ENCODE measurements at regions not wholly inside any gene's neighbourhood (a gene's known extent, or its start where the extent isn't known, plus 50 kb on each side); places are given as distances from the start of the nearest gene placed in this dataset.
"Not testable (repeated sequence)": the region's sequence is repeated elsewhere in the genome, so short reads cannot be mapped to it uniquely, and the experiment has no call there.

DNA sequence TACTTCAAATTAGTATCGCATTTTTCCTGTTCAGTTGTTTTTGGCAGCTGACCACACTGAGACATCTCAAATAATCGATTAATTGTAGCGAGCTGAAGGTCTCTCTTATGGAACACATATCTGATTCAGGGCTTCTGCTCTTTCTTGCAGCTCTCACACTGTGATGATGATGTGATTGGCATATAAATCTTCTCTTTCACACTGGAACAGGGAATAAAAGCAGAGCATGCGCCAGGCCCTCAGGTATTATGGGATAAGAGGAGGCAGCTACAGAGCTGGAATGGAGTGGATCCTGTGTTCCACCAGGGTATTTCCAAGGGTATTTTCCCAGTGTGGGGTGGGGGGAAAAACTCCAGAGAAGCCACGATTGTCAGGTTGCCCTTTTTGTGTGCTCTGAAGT, 265.4 kb upstream of the CASK start:
- Histone ChIP-seq H3K27ac (no peak overlapping the region), H3K4me3 (no peak overlapping the region), H3K4me1 (no peaks in the 10 kb centered on the region), H3K27me3 (no peaks in the 10 kb centered on the region), H3K9me3 (no peaks in the 10 kb centered on the region), H3K36me3 (ENCODE audit: low read depth, missing control alignments) (no peaks in the 10 kb centered on the region)
- TF ChIP-seq, protein P1, sequence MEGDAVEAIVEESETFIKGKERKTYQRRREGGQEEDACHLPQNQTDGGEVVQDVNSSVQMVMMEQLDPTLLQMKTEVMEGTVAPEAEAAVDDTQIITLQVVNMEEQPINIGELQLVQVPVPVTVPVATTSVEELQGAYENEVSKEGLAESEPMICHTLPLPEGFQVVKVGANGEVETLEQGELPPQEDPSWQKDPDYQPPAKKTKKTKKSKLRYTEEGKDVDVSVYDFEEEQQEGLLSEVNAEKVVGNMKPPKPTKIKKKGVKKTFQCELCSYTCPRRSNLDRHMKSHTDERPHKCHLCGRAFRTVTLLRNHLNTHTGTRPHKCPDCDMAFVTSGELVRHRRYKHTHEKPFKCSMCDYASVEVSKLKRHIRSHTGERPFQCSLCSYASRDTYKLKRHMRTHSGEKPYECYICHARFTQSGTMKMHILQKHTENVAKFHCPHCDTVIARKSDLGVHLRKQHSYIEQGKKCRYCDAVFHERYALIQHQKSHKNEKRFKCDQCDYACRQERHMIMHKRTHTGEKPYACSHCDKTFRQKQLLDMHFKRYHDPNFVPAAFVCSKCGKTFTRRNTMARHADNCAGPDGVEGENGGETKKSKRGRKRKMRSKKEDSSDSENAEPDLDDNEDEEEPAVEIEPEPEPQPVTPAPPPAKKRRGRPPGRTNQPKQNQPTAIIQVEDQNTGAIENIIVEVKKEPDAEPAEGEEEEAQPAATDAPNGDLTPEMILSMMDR (IDR thresholded peaks at IDR 0.05) = no peak
- TF ChIP-seq POLR2A (IDR thresholded peaks at IDR 0.05) = no peak
- WGBS, 2 donors = 59 to 65% methylated on average over 5 of the region's 5 CpGs
- intact Hi-C loops (cut with DNase I; ENCODE audit: low total_unique reads) = no loop called here
- no peak for DNase-seq

DNA sequence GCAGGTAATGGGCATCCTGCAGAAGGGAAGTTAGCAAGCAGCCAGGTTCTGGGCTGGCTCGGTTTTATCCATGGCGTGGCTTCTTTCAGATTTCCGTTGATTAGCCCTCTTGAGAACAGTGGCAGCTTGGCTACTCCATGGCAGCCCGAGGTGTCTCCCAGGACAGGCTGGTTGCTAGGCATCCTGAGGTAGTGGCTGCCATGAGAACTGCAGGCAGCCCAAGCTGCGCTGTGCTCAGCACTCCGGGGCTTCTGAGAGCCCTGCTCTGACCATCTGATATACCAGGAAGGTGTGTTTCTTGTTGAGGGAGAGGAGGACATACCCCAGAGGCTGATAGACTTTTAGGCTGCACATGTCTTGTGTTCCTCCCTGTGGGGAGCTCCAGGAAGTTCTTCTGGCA, 253.4 kb upstream of the CASK start:
- H3K27ac ChIP-seq = no peak overlapping the region
- no peaks in the 10 kb centered on the region for H3K27me3 ChIP-seq
- no peaks in the 10 kb centered on the region for H3K36me3 ChIP-seq (ENCODE audit: low read depth, missing control alignments)
- TF ChIP-seq, protein P1 (IDR thresholded peaks at IDR 0.05) = no peak
- no peaks in the 10 kb centered on the region for H3K4me1 ChIP-seq
- intact Hi-C loops (cut with DNase I; ENCODE audit: low total_unique reads) = no loop called here
- 81 to 91% methylated on average over 3 to 5 of the region's 6 CpGs for WGBS, 2 donors
- no peak overlapping the region for H3K4me3 ChIP-seq
- DNase-seq = no peak
- H3K9me3 ChIP-seq = no peaks in the 10 kb centered on the region

GRCh38 chrX:42175843-42176242, 252.5 kb upstream of the CASK start:
- no peaks in the 10 kb centered on the region for H3K36me3 ChIP-seq (ENCODE audit: low read depth, missing control alignments)
- TF ChIP-seq POLR2A (IDR thresholded peaks at IDR 0.05) = no peak
- TF ChIP-seq, protein P1 (IDR thresholded peaks at IDR 0.05) = no peak
- DNase-seq = no peak
- H3K27ac ChIP-seq = no peak overlapping the region
- H3K27me3 ChIP-seq = no peaks in the 10 kb centered on the region
- no peaks in the 10 kb centered on the region for H3K4me1 ChIP-seq
- 67 to 100% methylated on average over 1 to 2 of the region's 2 CpGs for WGBS, 2 donors
- H3K4me3 ChIP-seq = no peak overlapping the region
- no peaks in the 10 kb centered on the region for H3K9me3 ChIP-seq
- intact Hi-C loops (cut with DNase I; ENCODE audit: low total_unique reads) = no loop called here

DNA sequence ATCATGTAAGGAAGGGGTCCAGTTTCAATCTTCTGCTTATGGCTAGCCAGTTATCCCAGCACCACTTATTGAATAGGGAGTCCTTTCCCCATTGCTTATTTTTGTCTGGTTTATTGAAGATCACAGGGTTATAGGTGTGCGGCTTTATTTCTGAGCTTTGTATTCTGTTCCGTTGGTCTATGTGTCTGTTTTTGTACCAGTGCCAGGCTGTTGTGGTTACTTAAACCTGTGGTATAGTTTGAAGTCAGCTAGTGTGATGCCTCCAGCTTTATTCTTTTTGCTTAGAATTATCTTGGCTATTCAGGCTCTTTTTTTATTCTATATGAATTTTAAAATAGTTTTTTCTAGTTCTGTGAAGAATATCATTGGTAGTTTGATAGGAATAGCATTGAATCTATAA, 234.6 kb upstream of the CASK start:
- H3K9me3 ChIP-seq; intact Hi-C loops (cut with DNase I; ENCODE audit: low total_unique reads); H3K36me3 ChIP-seq (ENCODE audit: low read depth, missing control alignments); H3K27me3 ChIP-seq; H3K4me1 ChIP-seq; DNase-seq; H3K27ac ChIP-seq; H3K4me3 ChIP-seq: not testable (repeated sequence)
- WGBS, 2 donors = 86 to 88% methylated on average over 2 of the region's 2 CpGs

DNA sequence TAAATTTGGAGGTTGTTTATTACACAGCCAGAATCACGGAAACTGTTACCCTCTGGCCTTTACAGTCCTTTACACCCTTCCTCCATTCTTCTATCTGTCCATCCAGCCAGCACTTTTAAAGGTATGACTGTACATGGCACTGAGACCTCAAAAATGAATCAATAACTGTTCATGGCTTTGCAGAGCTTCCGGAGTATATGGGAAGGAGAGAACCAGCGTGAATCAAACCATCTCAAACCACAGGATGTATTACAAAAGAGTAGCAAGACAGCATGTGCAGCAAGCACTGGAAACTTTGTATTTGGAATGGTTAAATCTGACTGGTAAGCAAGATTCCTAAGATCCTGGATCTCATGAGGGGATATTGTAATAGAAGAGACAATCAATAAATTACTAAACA, 228.5 kb upstream of the CASK start:
- Histone ChIP-seq H3K4me1 (no peaks in the 10 kb centered on the region), H3K27ac (no peak overlapping the region), H3K27me3 (no peaks in the 10 kb centered on the region), H3K9me3 (no peaks in the 10 kb centered on the region), H3K4me3 (no peak overlapping the region), H3K36me3 (ENCODE audit: low read depth, missing control alignments) (no peaks in the 10 kb centered on the region)
- intact Hi-C loops (cut with DNase I; ENCODE audit: low total_unique reads) = no loop called here
- no peak for DNase-seq
- TF ChIP-seq, protein P1 (IDR thresholded peaks at IDR 0.05) = no peak
- TF ChIP-seq POLR2A (IDR thresholded peaks at IDR 0.05) = no peak
- 85 to 89% methylated on average over 3 of the region's 3 CpGs for WGBS, 2 donors
